ENCODE measurements at regions not wholly inside any gene's neighbourhood (a gene's known extent, or its start where the extent isn't known, plus 50 kb on each side); places are given as distances from the start of the nearest gene placed in this dataset.
"Not testable (repeated sequence)": the region's sequence is repeated elsewhere in the genome, so short reads cannot be mapped to it uniquely, and the experiment has no call there.

GRCh38 chr1:102120910-102121309, 124.2 kb upstream of the OLFM3 start:
- TF ChIP-seq CTCF (IDR thresholded peaks at IDR 0.05) (no peak), POLR2A (IDR thresholded peaks at IDR 0.05) (no peak)
- no peak for ATAC-seq
- 54 to 72% (median 58%) methylated on average over 4 of the region's 4 CpGs for WGBS, 4 donors
- Histone ChIP-seq H3K9me3 (no peaks in the 10 kb centered on the region), H3K27ac (no peak overlapping the region), H3K4me3 (no peak overlapping the region), H3K36me3 (no peaks in the 10 kb centered on the region), H3K4me1 (no peaks in the 10 kb centered on the region), H3K27me3 (no peaks in the 10 kb centered on the region)
- intact Hi-C loops (cut with DNase I), result no loop called here
- no peak for DNase-seq

- WGBS, 4 donors, result 37 to 58% (median 50%) methylated on average over 3 of the region's 3 CpGs
- no peak for TF ChIP-seq CTCF (IDR thresholded peaks at IDR 0.05)
- TF ChIP-seq POLR2A (IDR thresholded peaks at IDR 0.05), result no peak
These were observed 121.4 kb upstream of the OLFM3 start for GRCh38 chr1:102118150-102118549.

GRCh38 chr1:102110586-102110985, 113.9 kb upstream of the OLFM3 start:
- intact Hi-C loops (cut with DNase I), result no loop called here
- no peaks in the 10 kb centered on the region for H3K4me1 ChIP-seq
- WGBS, 4 donors, result 61 to 83% (median 81%) methylated on average over 3 of the region's 3 CpGs
- DNase-seq, result no peak
- no peak for TF ChIP-seq POLR2A (IDR thresholded peaks at IDR 0.05)
- TF ChIP-seq CTCF (IDR thresholded peaks at IDR 0.05), result no peak
- H3K4me3 ChIP-seq, result no peak overlapping the region
- H3K27ac ChIP-seq, result no peak overlapping the region
- peaks cover 0 to 5% (median 0%) of the 10 kb centered on the region in 12 donors for H3K9me3 ChIP-seq
- no peaks in the 10 kb centered on the region for H3K27me3 ChIP-seq
- no peak for ATAC-seq
- H3K36me3 ChIP-seq, result no peaks in the 10 kb centered on the region

More at GRCh38 chr1:102118150-102118549, 121.4 kb upstream of the OLFM3 start:
- H3K4me3 ChIP-seq, result no peak overlapping the region
- ATAC-seq (no peak), DNase-seq (no peak)
- no peaks in the 10 kb centered on the region for H3K27me3 ChIP-seq
- H3K36me3 ChIP-seq, result no peaks in the 10 kb centered on the region
- H3K4me1 ChIP-seq, result no peaks in the 10 kb centered on the region
- intact Hi-C loops (cut with DNase I), result no loop called here
- H3K27ac ChIP-seq, result no peak overlapping the region
- no peaks in the 10 kb centered on the region for H3K9me3 ChIP-seq

- intact Hi-C loops (cut with DNase I); DNase-seq; H3K4me1 ChIP-seq; H3K27me3 ChIP-seq; H3K36me3 ChIP-seq; H3K4me3 ChIP-seq; H3K27ac ChIP-seq; ATAC-seq; H3K9me3 ChIP-seq: not testable (repeated sequence)
- WGBS, 4 donors, result 56 to 63% (median 58%) methylated on average over 2 of the region's 2 CpGs
These were observed 112.8 kb upstream of the OLFM3 start for GRCh38 chr1:102109493-102109892.

- Histone ChIP-seq H3K4me1 (no peaks in the 10 kb centered on the region), H3K4me3 (no peak overlapping the region), H3K27me3 (no peaks in the 10 kb centered on the region), H3K9me3 (peaks cover 0 to 5% (median 0%) of the 10 kb centered on the region in 12 donors), H3K36me3 (no peaks in the 10 kb centered on the region), H3K27ac (no peak overlapping the region)
- no peak for ATAC-seq
- DNase-seq, result no peak
- WGBS, 4 donors, result 55 to 70% (median 66%) methylated on average over 3 of the region's 3 CpGs
- intact Hi-C loops (cut with DNase I), result no loop called here
- TF ChIP-seq CTCF (IDR thresholded peaks at IDR 0.05) (no peak), POLR2A (IDR thresholded peaks at IDR 0.05) (no peak)
These were observed 110.7 kb upstream of the OLFM3 start for GRCh38 chr1:102107441-102107840.
